ENCODE measurements at regions not wholly inside any gene's neighbourhood (a gene's known extent, or its start where the extent isn't known, plus 50 kb on each side); places are given as distances from the start of the nearest gene placed in this dataset.

GRCh38 chr4:137448402-137448801 lies 83.9 kb downstream of the PCDH18 start:
- TF ChIP-seq JUN (IDR thresholded peaks at IDR 0.05) = no peak
- no peak for TF ChIP-seq CHD4 (IDR thresholded peaks at IDR 0.05; ENCODE audit: borderline replicate concordance)
- TF ChIP-seq HOXB5 (CRISPR knock-in tag; IDR thresholded peaks at IDR 0.05) = no peak
- TF ChIP-seq EP300 (IDR thresholded peaks at IDR 0.05) = no peak
- no peak for TF ChIP-seq CTCF (IDR thresholded peaks at IDR 0.05)

Measured in A549 (cell line).